Testis (tissue), 2 donors: ENCODE measurements at regions not wholly inside any gene's neighbourhood (a gene's known extent, or its start where the extent isn't known, plus 50 kb on each side); places are given as distances from the start of the nearest gene placed in this dataset.

ENCODE experiments used
- CTCF ChIP-seq, 3 experiments: fragments of 450-650 bp in 2 of 3; fragments of 200-600 bp in 1 of 3; sonication (generic) in 1 of 3; IDR thresholded peaks; one replicate each; pipeline ENCODE4 v1.5.1; 2016 to 2019; ENCODE audit warnings: antibody characterized with exemption in 3 of 3, mild to moderate bottlenecking in 2 of 3, moderate library complexity in 1 of 3
- POLR2A ChIP-seq: fragments of 450-650 bp; IDR thresholded peaks from one replicate; pipeline ENCODE4 v1.6.1; 2017; ENCODE audit warnings: antibody characterized with exemption, mild to moderate bottlenecking, moderate library complexity

DNA sequence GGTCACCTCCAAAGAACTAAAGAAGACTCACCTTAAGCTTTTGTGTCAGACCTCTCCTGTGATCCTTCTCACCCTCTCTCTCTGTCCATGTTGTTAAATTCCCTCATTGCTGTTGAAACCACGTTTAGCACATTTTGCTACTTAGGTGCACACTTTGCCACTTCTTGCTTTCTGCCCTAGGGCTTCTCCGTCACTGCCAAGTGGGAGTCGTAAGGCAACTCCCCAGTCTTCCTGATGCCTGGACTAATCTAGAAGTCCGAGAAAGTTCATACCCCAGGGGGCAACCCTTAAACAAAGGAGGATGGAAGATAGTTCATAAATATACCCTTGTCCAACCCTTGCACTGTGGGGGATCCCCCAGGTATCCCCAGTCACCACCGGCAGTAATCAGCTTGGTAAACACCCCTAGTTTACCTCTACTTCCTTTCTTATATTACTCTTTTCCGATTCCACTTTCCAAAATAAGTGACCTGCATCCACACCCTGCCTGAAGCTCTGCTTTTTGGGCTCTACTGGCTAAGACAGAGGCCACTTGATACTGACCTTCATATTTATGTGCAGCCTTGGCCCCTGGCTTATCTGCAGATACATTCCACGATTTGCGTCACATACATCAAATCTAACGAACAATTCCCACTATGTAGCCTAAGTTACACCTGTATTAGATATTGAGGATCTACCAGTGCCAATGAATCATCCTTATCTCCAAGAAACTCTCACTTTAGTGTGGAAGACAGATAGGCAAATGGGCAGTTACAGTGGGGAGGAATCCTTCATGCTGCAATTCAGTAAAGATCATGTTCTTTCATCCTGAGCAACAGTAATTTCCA lies 776.2 kb downstream of the RNF144A start:
- TF ChIP-seq CTCF (IDR thresholded peaks at IDR 0.05), result no peak
- no peak for TF ChIP-seq POLR2A
